ENCODE measurements at regions not wholly inside any gene's neighbourhood (a gene's known extent, or its start where the extent isn't known, plus 50 kb on each side); places are given as distances from the start of the nearest gene placed in this dataset.
A peak's percentile ranks its signal among the peaks of the same experiment; 100 is the strongest.

- H3K27me3 Mint-ChIP-seq (ENCODE audit: low read depth) = no peaks in the 10 kb centered on the region
- peaks cover 15% of the 10 kb centered on the region for H3K36me3 Mint-ChIP-seq
- ChIA-PET CTCF (no interaction called here), POLR2A (no interaction called here)
- ATAC-seq (no peak), DNase-seq (ENCODE audit: low spot score) (no peak)
- no peak overlapping the region for H3K4me3 Mint-ChIP-seq
- no peak overlapping the region; the same call in 1 of the 2 replicates for H3K27ac Mint-ChIP-seq
- TF ChIP-seq PRDM15 (CRISPR knock-in tag; IDR thresholded peaks at IDR 0.05) (no peak), KAT7 (CRISPR knock-in tag; IDR thresholded peaks at IDR 0.05; ENCODE audit: borderline replicate concordance) (no peak), GTF2I (CRISPR knock-in tag; conservative IDR thresholded peaks at IDR 0.05) (no peak), TCF7 (CRISPR knock-in tag; IDR thresholded peaks at IDR 0.05; ENCODE audit: low read depth) (no peak), USF2 (CRISPR knock-in tag; IDR thresholded peaks at IDR 0.05) (no peak), ATF3 (CRISPR knock-in tag; conservative IDR thresholded peaks at IDR 0.05) (no peak), IRF1 (CRISPR knock-in tag; IDR thresholded peaks at IDR 0.05) (no peak), NR1H2 (CRISPR knock-in tag; IDR thresholded peaks at IDR 0.05) (no peak), ESRRA (CRISPR knock-in tag; IDR thresholded peaks at IDR 0.05; ENCODE audit: borderline replicate concordance) (no peak), ZMAT4 (CRISPR knock-in tag; IDR thresholded peaks at IDR 0.05) (no peak), USF1 (CRISPR knock-in tag; IDR thresholded peaks at IDR 0.05) (no peak), CREB1 (CRISPR knock-in tag; IDR thresholded peaks at IDR 0.05) (no peak), ZNF671 (CRISPR knock-in tag; IDR thresholded peaks at IDR 0.05) (no peak), FOXK1 (CRISPR knock-in tag; IDR thresholded peaks at IDR 0.05) (no peak), OVOL2 (CRISPR knock-in tag; IDR thresholded peaks at IDR 0.05; ENCODE audit: borderline replicate concordance) (no peak), NR3C1 (CRISPR knock-in tag; conservative IDR thresholded peaks at IDR 0.05; ENCODE audit: low read depth) (no peak)
- H3K9me3 Mint-ChIP-seq = peaks cover 20% of the 10 kb centered on the region
- H3K4me1 Mint-ChIP-seq = peaks cover 34% of the 10 kb centered on the region
Observed at GRCh38 chr11:104630352-104630751, 267.9 kb downstream of the CASP12 start.

GRCh38 chr11:104625246-104625645, 273.0 kb downstream of the CASP12 start:
- Mint-ChIP-seq H3K27ac (peak overlapping the region; percentile 88), H3K36me3 (peaks cover 11% of the 10 kb centered on the region), H3K4me1 (peaks cover 59% of the 10 kb centered on the region), H3K27me3 (ENCODE audit: low read depth) (no peaks in the 10 kb centered on the region), H3K9me3 (peaks cover 13% of the 10 kb centered on the region), H3K4me3 (no peak overlapping the region)
- ChIA-PET POLR2A (no interaction called here), CTCF (no interaction called here)
- no peak for ATAC-seq
- no peak for DNase-seq (ENCODE audit: low spot score)
- TF ChIP-seq ZNF416 (CRISPR knock-in tag; IDR thresholded peaks at IDR 0.05) (no peak), ZBTB43 (CRISPR knock-in tag; IDR thresholded peaks at IDR 0.05) (no peak), NR3C1 (CRISPR knock-in tag; conservative IDR thresholded peaks at IDR 0.05; ENCODE audit: low read depth) (no peak), ARID4B (CRISPR knock-in tag; IDR thresholded peaks at IDR 0.05; ENCODE audit: borderline replicate concordance) (no peak), TEAD1 (CRISPR knock-in tag; IDR thresholded peaks at IDR 0.05) (no peak), ZNF121 (CRISPR knock-in tag; IDR thresholded peaks at IDR 0.05) (no peak), CBFB (CRISPR knock-in tag; IDR thresholded peaks at IDR 0.05; ENCODE audit: low read depth) (no peak), JAZF1 (CRISPR knock-in tag; IDR thresholded peaks at IDR 0.05) (no peak), ZBTB21 (CRISPR knock-in tag; IDR thresholded peaks at IDR 0.05; ENCODE audit: borderline replicate concordance) (no peak), TEAD4 (CRISPR knock-in tag; IDR thresholded peaks at IDR 0.05) (no peak)
